GM19351 (cell line): ENCODE measurements at regions not wholly inside any gene's neighbourhood (a gene's known extent, or its start where the extent isn't known, plus 50 kb on each side); places are given as distances from the start of the nearest gene placed in this dataset.

Experiments used
- ATAC-seq: cut with Tn5 transposase; IDR thresholded peaks from one replicate; pipeline ENCODE4 v1.9.1; 2021; ENCODE audit warnings: mild to moderate bottlenecking, moderate library complexity; ENCODE audit not compliant: unreplicated experiment

- ATAC-seq = no peak
Measured at GRCh38 chr3:176737480-176738110, 459.7 kb downstream of the TBL1XR1 start.

GRCh38 chr3:176734146-176734545 is 463.1 kb downstream of the TBL1XR1 start:
- ATAC-seq = no peak

DNA sequence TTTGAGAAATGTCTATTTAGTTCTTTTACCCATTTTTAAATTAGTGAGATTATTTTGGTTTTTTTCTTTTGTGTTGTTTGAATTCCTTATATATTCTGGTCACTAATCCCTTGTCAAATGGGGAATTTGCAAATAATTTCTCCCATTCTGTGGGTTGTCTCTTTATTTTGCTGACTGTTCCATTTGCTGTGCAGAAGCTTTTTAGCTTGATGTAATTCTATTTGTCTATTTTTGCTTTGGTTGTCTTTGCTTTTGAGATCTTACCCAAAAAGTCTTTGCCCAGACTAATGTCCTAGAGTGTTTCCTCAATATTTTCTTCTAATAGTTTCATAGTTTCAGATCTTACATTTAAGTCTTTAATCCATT is 472.9 kb downstream of the TBL1XR1 start:
- ATAC-seq = no peak

GRCh38 chr3:176723758-176724393 is 473.4 kb downstream of the TBL1XR1 start:
- ATAC-seq = no peak

DNA sequence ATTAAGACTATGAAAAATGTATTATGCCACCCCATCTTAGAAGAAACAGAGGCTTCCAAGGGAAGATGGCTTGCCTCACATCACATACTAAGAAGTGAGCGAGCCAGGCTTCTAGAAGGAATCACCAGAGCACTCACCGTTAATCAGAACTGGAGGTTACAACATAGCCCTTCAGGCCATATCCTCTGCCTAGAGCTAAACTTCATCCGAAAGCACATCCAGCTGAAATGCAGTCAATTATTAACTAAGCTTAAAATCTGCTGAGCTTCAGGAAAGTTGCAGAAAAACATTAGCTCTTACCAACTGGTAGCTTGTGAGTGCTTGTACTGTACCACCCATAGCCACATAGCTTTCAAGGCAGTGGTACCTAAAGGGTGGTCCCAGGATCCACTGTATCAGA is 483.2 kb downstream of the TBL1XR1 start:
- no peak for ATAC-seq

DNA sequence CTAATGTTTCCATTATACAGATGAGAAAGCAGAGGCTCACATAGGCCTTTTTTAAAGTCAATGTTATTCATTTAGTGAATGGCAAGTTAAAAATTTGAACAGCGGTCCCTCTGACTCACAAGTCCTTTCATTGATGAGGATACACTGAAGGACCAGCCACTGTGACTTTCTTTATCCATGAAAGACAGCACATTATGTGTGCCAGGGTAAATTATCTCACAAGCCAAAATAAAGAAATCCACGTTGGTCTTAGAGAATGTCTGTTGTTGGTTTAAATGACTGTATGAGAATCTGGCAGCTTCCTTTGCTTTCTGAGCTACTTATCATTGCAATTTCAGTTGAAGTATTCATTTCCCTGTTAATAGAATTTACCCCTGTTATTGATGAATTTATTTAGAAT is 485.1 kb downstream of the TBL1XR1 start:
- ATAC-seq = no peak

- ATAC-seq = no peak
Measured at GRCh38 chr3:176699288-176699687, 498.0 kb downstream of the TBL1XR1 start.

DNA sequence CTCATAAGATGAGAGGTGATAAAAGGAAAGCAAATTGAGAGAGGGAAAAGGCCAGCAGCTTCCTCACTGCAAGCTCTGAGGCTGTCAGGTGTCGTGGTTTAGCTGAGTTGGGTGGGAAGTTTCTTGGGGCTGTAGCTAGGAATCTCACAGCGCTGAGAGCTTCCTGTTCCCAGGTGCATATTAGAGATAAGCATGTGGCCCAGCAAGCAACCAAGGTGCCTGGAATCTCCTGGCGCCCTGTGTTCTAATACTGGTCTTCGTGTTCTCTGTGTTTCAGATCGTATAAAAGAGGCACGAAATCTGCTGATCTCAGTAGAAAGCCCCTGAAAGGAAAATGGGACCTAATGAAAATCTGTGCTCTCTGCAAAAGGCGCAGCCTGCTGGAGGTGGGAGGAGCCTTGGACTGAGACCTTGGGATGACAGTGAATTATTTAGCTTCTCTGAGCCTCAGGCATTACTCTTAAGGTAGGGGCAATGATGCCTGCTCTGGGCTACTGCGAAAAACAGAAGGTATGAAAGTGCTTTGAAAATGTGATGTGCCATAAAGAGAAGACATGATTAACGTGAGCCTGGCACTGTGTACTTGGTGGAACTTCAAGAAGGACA is 499.9 kb downstream of the TBL1XR1 start:
- no peak for ATAC-seq

DNA sequence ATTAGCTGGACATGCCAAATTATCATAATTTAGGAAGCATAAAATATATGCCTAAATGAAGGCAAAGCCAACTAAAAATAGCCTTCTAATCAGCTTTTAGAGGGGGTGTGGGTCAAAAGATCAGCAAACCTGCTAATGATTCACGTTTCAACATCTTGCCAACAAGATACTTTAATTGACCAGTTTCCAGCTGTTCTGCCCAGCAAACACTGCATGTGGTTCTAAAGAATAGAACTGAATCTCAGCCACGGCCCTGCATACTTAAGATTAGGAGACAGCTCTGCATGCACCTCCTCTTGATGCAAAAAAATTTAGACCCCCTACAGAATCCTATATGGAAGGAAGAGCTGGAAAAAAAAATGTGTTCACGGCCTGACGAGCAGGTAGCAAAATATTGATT is 500.5 kb downstream of the TBL1XR1 start:
- no peak for ATAC-seq

GRCh38 chr3:176692966-176693785 is 504.1 kb downstream of the TBL1XR1 start:
- no peak for ATAC-seq

DNA sequence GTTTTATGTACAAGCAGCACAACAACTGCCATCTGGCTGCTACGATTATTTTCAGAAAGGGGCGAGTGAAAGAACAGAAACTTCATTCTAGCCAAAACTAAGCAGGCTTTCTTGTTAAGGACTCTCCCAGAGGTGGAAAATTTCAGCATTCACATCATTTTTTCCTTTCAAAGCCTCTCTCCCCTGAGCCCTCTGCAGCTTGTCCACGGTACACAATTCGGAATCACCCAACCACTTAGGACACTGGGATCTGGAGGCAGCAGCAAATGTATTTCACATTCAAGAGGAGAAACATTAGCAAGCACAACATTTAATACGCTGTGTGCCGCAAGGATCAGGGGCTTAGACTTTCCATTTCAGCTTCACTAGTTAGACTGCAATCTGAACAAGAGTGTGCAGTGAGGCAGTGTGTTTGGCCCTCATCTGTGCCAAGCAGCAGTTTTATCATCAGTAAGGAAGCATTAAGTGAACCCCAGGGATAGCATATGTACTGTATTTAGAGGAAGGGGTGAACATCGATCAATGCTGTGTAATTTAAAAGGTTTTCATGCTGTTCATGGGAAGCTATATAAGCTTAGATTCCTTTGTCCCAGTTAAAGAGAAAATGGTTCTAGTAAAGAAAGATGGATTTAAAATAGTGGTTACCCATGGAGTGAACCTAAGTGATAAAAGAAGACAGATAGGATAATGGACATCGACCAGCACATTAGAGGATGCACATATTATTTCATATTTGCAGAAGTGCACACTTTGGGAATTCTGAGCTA is 504.9 kb downstream of the TBL1XR1 start:
- ATAC-seq = no peak

- ATAC-seq = no peak
Measured at GRCh38 chr3:176690083-176690869, 507.0 kb downstream of the TBL1XR1 start.

DNA sequence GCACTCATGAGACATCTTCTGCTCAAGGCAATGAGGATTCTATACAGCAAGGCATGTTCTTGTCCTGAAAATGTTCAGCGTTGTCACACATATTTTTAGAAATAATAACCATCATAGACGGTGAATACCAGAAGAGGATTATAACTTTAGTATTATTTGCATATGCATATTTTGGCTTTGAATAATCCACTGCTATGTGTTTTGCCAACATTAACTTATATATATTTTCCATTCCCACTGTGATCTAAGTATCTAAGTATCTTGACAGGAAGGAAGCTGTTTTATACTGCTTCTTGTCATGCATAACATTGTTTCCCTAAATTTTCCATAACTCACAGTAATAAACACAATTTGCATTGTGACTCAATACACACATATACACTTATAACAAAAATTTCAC is 509.5 kb downstream of the TBL1XR1 start:
- ATAC-seq = no peak

- no peak for ATAC-seq
Measured at GRCh38 chr3:176683382-176683781, 513.9 kb downstream of the TBL1XR1 start.

DNA sequence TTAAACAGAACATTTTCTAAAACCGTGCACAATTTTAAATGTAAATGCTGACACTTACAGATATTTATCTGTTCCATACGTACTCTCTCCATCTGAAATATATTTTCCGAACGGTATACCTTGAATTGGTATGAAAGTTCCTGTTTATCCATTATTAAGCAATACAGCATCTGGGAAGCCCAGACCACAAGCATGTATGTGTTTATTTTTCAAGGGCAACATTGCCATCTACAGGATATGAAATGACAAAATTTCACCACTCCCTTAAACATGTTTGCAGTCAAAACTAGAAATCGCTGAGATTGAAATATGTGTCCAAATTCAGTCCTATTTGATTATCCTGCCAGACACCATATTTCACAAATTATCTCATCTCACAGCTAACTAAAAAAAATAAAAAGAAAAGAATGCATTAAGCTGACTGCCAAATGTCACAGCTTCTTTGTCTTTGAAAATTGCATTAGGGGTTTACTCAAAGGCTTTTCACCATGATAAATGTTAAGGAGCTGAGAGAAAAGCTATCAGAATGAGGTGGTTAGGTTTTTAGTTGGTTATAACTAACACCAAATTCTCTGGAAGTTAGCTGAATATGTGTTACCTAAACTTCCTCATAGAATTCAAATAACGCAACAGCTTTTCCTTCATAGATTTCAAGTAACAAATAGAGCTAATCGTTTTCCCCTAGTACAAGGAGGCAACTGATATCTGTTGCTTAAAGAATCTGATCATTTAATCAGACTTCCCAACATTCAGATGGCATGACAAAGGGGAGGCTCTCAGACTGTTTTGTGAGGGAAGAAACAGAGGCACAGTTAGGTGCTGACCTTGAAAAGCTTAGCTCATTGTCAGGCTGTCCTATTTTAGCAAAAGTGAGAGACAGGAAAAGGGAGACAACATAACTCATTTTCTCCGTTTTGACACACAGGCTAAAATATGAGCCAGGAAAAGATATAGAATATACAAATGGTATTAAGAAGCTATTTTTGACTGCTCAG is 533.1 kb downstream of the TBL1XR1 start:
- ATAC-seq = peak; percentile 46

DNA sequence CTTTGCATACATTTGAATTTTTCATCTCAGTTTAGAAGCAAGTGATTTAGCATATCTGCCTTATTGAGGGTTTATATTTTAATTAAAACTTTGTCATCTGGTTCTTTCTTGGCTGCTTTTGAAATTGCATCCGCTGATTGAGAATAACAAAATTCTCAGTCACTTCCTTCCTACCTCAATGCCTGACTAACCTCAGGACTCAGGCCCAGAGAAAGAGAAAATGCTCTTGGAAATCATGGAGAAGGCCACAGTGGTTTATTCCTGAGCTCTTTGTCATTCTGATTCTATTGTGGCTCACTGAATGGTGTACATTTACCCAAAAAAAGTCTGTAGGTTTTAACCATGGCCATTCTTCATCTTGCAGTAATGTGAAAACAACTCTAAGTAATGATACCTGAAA is 533.9 kb downstream of the TBL1XR1 start:
- ATAC-seq = no peak

DNA sequence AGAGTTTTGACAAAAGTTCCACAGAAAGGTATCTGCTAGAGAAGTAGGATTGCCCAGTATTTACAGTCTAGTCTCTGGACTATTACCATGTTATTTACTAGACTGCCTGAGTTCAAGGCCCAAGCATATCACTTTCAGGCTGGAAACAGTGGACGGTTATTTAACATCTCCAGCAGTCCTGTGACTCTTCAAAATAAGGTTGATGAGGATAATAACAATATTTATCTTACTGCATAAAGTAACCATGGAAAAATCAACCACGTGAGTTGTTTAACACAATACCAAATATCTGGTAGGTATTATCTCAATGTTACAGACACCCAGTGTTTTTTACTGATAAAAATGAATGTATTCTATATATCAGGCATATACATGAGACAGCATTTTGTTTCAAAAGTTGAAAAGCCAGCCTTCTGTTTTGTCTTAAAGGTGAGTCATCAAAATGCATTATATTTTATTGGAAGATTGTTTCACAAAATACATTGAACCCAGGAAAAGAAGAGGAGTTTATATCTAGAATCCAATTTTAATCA is 535.8 kb downstream of the TBL1XR1 start:
- ATAC-seq = no peak

GRCh38 chr3:176655404-176656094 is 541.7 kb downstream of the TBL1XR1 start:
- ATAC-seq = no peak
